ENCODE measurements at regions not wholly inside any gene's neighbourhood (a gene's known extent, or its start where the extent isn't known, plus 50 kb on each side); places are given as distances from the start of the nearest gene placed in this dataset.

DNA sequence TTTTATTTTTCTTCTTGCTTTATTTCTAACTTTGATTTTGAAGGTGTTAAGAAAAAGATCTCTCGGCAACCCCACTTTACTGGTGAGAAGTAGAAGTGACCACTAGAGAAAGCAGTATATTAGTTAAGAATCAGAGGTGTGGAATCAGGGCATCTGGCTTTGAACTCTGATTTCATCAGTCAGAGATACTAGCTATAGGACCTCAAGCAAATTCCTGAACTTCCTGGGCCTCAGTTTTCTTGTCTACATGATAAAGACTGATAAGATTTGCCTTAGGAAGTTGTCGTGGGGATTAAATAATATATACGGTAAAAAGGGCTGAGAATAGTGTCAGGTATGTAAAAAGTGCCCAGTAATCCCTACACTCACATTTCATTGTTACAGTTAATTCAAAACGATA lies 440.3 kb upstream of the CRIM1 start:
- no peak for ATAC-seq
- TF ChIP-seq POLR2AphosphoS5 (IDR thresholded peaks at IDR 0.05) (no peak), POLR2A (IDR thresholded peaks at IDR 0.05) (no peak), EP300 (IDR thresholded peaks at IDR 0.05) (no peak)
- TF ChIP-seq, protein P1, sequence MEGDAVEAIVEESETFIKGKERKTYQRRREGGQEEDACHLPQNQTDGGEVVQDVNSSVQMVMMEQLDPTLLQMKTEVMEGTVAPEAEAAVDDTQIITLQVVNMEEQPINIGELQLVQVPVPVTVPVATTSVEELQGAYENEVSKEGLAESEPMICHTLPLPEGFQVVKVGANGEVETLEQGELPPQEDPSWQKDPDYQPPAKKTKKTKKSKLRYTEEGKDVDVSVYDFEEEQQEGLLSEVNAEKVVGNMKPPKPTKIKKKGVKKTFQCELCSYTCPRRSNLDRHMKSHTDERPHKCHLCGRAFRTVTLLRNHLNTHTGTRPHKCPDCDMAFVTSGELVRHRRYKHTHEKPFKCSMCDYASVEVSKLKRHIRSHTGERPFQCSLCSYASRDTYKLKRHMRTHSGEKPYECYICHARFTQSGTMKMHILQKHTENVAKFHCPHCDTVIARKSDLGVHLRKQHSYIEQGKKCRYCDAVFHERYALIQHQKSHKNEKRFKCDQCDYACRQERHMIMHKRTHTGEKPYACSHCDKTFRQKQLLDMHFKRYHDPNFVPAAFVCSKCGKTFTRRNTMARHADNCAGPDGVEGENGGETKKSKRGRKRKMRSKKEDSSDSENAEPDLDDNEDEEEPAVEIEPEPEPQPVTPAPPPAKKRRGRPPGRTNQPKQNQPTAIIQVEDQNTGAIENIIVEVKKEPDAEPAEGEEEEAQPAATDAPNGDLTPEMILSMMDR (IDR thresholded peaks at IDR 0.05), result no peak
- 68 to 73% methylated on average over 4 of the region's 4 CpGs for WGBS, 2 donors (ENCODE audit: low coverage in 1 of 2)
- no peaks in the 10 kb centered on the region for H3K4me1 ChIP-seq
- no peaks in the 10 kb centered on the region for H3K27me3 ChIP-seq
- H3K9me3 ChIP-seq, result no peaks in the 10 kb centered on the region
- H3K4me3 ChIP-seq, result no peak overlapping the region
- no peaks in the 10 kb centered on the region for H3K36me3 ChIP-seq
- no peak overlapping the region for H3K27ac ChIP-seq

DNA sequence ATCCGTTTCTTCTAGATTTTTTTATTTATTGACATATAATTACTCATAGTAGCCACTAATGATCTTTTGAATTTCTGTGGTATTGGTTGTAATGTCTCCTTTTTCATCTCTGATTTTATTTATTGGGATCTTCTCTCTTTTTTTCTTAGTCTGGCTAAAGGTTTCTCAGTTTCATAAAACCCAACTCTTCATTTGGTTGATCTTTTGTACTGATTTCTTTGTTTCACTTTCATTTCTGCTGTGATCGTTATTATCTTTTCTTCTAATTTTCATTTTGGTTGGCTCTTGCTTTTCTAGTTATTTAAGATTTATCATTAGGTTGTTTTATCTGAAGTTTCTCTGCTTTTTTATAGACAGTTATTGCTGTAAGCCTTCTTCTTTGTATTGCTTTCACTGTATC lies 463.6 kb upstream of the CRIM1 start:
- H3K36me3 ChIP-seq, result no peaks in the 10 kb centered on the region
- TF ChIP-seq, protein P1 (IDR thresholded peaks at IDR 0.05), result no peak
- TF ChIP-seq EP300 (IDR thresholded peaks at IDR 0.05) (no peak), POLR2AphosphoS5 (IDR thresholded peaks at IDR 0.05) (no peak), POLR2A (IDR thresholded peaks at IDR 0.05) (no peak)
- H3K4me1 ChIP-seq, result no peaks in the 10 kb centered on the region
- no peaks in the 10 kb centered on the region for H3K9me3 ChIP-seq
- H3K27me3 ChIP-seq, result no peaks in the 10 kb centered on the region
- 80 to 88% methylated on average over 1 to 2 of the region's 2 CpGs for WGBS, 2 donors (ENCODE audit: low coverage in 1 of 2)
- ATAC-seq, result no peak
- H3K4me3 ChIP-seq, result no peak overlapping the region
- no peak overlapping the region for H3K27ac ChIP-seq

DNA sequence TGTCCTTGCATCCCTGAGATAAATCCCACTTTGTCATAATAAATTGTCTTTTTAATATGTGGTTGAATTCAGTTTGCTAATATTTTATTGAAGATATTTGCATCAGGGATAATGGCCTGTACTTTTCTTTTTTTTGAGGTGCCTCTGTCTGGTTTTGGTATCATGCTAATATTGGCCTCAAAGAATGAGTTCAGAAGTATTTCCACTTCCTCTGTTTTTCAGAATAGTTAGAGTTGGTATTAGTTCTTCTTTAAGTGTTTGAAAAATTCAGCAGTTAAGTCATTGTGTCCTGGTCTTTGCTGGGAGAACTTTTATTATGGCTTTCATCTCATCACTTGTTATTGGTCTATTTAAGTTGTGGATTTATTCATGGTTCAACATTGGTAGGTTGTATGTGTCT lies 464.1 kb upstream of the CRIM1 start:
- Histone ChIP-seq H3K4me3 (no peak overlapping the region), H3K27me3 (no peaks in the 10 kb centered on the region), H3K9me3 (no peaks in the 10 kb centered on the region), H3K4me1 (no peaks in the 10 kb centered on the region), H3K27ac (no peak overlapping the region), H3K36me3 (no peaks in the 10 kb centered on the region)
- no peak for ATAC-seq
- TF ChIP-seq POLR2A (IDR thresholded peaks at IDR 0.05) (no peak), EP300 (IDR thresholded peaks at IDR 0.05) (no peak), POLR2AphosphoS5 (IDR thresholded peaks at IDR 0.05) (no peak)
- TF ChIP-seq, protein P1 (IDR thresholded peaks at IDR 0.05), result no peak

DNA sequence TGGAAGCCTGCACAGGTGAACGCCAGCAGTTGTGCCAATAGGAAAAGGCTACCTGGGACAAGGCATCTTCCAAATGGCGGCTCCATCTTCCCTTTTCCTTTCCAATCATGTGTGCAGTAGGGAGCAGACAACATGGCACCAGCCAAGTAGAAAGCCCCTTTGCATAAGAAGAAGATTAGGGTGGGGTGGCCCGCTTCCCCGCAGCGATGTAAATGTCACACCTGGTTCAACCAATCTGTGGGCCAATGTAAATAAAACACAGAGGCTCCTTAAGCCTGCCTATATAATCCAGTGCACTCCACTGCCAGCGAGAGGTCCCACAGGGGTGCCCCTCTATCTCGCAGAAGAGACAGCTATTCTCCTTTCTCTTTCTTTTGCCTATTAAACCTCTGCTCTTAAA lies 468.4 kb upstream of the CRIM1 start:
- Histone ChIP-seq H3K27ac (no peak overlapping the region), H3K4me1 (no peaks in the 10 kb centered on the region), H3K36me3 (no peaks in the 10 kb centered on the region), H3K9me3 (no peaks in the 10 kb centered on the region), H3K4me3 (no peak overlapping the region), H3K27me3 (no peaks in the 10 kb centered on the region)
- WGBS, 2 donors (ENCODE audit: low coverage in 1 of 2), result 90% methylated on average over 2 to 7 of the region's 7 CpGs
- ATAC-seq, result no peak
- no peak for TF ChIP-seq EP300 (IDR thresholded peaks at IDR 0.05)
- no peak for TF ChIP-seq POLR2A (IDR thresholded peaks at IDR 0.05)
- TF ChIP-seq, protein P1 (IDR thresholded peaks at IDR 0.05), result no peak
- no peak for TF ChIP-seq POLR2AphosphoS5 (IDR thresholded peaks at IDR 0.05)

DNA sequence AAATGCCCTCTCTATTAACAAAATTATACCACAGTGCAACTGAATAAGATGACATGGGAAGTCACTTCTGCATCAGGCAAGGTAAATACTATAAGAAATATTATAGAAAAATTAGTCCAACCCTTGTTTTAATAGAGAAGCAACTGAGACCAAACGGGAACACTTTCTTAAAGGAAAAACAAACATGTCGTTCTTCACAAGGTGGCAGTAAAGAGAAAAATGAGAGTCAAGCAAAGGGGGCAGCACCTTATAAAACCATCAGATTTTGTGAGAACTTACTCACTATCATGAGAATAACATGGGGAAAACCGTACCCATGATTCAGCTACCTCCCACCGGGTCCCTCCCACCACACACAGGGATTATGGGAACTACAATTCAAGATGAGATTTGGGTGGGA lies 481.7 kb upstream of the CRIM1 start:
- Histone ChIP-seq H3K4me1 (no peaks in the 10 kb centered on the region), H3K4me3 (no peak overlapping the region), H3K36me3 (no peaks in the 10 kb centered on the region), H3K27me3 (no peaks in the 10 kb centered on the region), H3K9me3 (no peaks in the 10 kb centered on the region), H3K27ac (no peak overlapping the region)
- TF ChIP-seq EP300 (IDR thresholded peaks at IDR 0.05) (no peak), POLR2AphosphoS5 (IDR thresholded peaks at IDR 0.05) (no peak), POLR2A (IDR thresholded peaks at IDR 0.05) (no peak)
- TF ChIP-seq, protein P1 (IDR thresholded peaks at IDR 0.05), result no peak
- 62 to 74% methylated on average over 2 to 4 of the region's 4 CpGs for WGBS, 2 donors (ENCODE audit: low coverage in 1 of 2)
- ATAC-seq, result no peak
